IPS DF 4.7 (cell line): ENCODE measurements at regions not wholly inside any gene's neighbourhood (a gene's known extent, or its start where the extent isn't known, plus 50 kb on each side); places are given as distances from the start of the nearest gene placed in this dataset.

Source experiments
- DNase-seq: peaks from one replicate; pipeline ENCODE4 v3.0.0-alpha.2; 2013; ENCODE audit warnings: low spot score; ENCODE audit errors: extremely low read depth

DNA sequence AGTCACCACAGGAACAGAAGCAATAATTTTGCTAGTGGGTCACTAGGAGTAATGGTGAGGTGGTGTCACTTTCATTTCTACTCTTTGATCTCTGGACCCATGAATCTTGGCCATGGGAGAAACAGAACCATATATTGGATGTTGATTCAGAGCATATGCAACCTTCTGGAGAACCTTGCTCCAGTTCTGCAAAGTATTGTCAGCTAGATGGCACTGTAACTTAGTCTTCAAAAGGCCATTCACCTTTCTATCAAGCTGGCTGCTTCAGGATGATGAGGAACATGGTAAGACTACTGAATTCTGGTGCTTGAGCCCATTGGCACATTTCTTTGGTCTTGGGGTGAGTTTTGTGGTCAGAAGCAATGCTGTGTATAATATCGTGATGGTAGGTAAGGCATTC, 129.1 kb upstream of the FBN2 start:
- no peak for DNase-seq

DNA sequence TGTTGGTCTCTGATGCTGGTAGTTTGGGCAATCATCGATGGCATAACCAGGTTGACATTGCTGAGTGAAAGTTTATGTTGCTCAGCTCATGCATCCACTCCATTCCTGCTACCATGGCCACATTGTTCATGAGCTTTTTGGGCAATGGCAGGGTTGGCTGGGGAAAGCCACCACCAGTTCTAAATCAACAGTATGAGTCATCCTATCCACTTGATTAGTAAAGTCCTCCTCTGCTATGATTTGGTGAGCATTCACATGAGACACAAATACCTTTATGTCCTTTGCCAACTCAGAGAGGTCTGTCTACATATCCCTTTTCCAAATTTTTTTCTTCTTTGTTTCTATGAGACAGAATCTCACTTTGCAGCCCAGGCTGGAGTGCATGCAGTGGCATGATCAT, 129.7 kb upstream of the FBN2 start:
- no peak for DNase-seq

DNA sequence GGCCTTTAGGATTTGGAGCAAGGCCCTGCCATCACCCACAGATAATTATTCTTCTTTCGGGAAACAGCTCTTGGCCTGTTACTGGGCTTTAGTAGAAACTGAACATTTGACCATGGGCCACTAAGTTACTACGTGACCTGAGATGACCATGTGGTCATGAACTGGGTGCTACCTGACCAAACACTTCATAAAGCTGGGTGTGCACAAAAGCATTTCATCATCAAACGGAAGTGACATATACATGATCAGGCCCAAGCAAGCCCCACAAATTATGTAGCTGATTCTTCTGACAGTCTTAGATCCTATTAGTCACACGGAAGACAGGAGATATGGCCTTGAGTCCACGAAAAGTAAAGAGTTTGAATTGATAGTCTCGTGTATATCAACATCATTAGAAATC, 130.9 kb upstream of the FBN2 start:
- no peak for DNase-seq

DNA sequence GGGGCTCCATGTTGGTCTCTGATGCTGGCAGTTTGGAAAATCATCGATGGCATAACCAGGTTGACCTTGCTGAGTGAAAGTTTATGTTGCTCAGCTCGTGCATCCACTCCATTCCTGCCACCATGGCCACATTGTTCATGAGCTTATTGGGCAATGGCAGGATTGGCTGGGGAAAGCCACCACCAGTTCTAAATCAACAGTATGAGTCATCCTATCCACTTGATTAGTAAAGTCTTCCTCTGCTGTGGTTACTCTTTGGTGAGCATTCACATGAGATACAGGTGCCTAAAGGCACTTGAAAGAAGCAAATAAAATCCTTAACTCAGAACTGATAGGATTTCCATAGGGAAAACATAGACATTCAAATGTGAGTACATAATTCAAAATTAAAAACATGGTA, 131.8 kb upstream of the FBN2 start:
- no peak for DNase-seq

DNA sequence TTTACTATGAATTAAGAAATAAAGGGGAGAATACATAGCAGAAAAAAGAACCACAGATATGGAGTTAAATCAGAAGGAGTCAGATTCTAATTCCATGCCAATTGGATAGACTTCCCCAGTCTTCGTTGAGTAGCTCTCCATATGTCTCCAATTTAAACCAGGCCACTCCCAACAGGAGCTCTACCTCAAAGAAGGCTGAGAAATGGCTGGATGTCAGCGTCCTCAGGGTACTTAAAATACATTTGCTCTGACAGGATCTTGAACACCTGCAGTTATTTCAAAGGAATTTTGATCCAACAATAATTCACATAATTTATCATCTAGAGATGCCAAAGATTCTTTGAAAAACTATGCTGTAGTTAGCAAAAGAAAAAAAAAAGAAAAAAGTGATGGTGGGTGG, 133.9 kb upstream of the FBN2 start:
- DNase-seq = no peak

DNA sequence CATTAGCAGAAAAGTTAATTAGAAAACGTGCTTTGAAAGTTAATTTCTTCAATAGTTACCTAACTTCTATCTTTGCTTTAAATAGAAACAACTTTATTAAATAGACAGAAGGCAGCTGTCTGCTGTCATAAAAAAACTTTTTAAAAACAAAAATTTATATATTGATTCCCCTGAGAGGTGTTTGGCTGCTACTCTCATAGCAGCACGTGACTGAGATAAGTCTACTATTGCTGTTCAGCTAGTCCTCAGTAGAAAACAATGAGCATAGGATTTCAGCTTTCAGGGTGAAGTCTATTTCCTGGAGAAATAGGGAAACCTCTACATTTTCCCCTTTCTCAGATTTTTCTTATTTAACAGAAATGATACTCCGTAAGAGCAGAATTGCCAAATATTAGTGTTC, 135.0 kb upstream of the FBN2 start:
- no peak for DNase-seq

DNA sequence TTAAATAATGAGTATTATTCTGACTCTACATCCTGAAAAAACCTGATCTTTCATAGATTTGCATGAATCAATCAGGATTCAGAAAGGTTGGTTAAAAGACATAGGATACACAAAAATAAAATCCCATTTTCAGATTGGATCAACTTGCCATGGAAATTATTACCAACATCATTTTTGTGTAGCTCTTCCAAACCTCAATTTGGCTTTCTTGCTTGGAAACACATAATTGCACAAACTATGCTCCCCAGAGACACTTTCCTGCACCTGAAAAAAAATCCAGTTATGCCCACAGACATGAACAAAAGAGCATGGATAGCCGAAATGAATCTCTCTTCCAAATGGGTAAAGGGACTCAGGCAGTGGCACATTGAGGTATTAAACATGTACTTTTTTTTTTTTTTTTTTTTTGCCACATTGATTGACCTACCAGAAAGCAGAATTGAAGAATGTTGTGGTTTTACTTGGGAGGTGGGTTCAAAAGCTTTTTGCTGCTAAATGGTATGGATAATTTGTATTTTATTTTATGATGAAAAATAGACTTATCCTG, 135.4 kb upstream of the FBN2 start:
- no peak for DNase-seq

DNA sequence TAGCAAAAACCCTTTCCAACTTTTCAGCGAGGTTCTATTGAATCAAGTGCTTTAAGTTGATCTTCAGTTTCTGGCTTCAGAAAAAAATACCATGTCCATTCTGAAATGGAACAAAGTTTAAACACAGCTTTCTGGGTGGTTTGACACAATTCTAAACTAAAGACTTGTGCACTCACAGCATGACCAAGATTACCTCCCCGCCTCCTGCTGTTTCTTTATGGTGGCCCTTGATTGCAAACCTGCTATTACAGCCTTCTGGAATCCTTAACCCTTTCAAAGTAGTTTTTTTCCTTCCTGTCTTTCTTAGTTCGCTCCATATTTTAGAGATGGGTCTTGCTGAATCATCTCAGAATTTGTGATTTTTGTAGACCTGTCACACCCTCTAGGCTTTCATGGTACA, 135.9 kb upstream of the FBN2 start:
- no peak for DNase-seq

DNA sequence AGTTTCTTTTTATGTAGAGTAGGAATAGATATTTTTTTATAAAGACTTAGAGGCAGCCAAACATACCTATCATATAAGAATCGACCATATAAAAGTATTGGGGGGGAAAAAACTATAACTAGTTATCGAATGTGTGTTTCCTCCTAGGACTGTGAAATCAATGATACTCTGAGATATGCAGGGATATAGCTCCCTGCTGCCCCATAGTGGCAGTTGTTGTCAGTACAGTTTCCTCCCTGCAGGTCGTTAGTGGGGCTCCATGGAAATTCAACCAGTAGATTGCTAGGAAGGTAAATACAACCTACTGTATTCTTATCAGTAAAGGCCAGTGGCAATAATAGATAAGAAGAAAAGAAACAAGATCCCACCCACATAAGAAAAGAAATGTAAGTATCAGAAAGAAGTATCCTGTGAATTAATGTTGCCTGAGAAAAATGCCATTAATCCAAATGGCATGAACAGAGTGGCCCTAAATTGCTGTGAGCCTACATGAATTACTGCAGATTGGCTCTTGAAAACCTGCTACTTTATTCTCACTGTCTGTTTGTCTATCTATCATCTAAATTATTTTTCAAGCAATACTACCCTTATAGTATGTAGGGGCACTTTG, 136.9 kb upstream of the FBN2 start:
- DNase-seq = no peak

DNA sequence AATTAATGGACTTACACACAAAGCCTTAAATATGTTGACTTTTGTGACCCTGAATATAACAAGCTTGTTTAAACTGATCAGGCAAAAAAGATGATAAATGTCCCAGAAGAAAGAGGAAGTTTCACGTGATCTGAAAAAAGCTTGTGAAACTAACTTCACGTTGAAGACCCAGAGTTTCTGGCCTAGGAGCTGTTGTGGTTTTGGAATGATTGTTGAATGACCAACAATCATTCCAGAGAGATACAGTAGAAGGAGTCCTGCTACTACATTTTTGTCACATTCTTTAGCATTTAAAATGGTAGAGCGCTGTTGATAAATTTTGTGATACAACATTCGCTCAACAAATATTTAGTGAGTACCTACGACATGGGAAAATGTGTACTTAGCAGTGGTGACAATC, 143.1 kb upstream of the FBN2 start:
- DNase-seq = no peak

DNA sequence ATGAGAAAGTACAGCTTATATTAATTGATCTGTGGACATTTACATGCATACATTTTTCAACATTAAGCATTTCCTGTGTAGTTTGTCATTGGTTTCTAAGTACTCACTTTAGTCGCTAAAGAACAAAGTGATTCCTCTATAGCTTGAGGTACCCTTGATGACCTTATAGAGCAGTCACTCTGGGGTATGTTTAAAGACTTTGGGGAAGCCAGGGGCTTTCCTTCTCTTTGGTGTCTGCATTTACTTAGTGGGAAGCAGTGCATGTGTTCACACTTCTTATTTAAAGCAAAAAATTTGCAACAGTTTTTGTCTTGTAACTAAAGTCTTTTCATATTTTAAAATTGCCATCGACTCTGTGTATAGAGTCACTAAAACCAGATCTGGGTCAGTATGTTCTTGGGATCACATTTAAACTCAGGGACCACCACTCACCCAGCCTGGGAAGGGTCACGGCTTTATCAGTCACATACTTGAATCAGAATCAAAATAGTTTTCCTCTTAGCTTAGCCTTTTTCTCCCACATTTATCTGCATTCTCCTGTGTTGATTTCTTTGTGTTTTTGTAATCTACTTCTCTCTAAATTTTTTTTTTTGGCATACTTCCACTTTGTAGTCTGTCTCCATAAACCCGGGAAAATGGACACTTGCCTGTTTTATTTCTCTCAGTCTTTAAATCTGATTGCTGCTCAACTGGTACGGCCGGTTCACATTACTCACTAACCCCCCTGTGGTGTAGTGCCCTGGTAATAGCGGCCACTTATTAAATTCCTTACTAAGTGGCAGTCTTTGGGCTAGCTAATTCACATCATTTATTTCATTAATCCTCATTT, 143.9 kb upstream of the FBN2 start:
- DNase-seq = no peak

DNA sequence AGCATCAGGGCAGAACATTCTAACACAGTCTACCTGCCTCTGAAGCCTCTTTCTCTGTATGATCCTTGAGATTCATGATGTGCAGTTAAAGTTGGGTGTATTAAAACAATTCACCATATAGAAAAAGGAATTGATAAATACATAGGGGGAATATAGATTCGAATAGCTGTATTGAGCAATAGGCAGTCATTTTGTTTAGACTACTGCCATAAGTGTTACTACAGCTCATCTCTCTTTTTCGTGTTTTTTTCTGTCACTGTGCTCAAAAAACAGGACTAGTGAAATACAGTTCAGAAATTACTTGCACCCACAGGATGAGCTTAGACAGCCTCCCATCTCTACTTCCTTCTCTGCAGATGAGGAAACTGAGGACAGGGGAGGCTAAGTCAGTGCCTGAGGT, 144.6 kb upstream of the FBN2 start:
- DNase-seq = no peak

DNA sequence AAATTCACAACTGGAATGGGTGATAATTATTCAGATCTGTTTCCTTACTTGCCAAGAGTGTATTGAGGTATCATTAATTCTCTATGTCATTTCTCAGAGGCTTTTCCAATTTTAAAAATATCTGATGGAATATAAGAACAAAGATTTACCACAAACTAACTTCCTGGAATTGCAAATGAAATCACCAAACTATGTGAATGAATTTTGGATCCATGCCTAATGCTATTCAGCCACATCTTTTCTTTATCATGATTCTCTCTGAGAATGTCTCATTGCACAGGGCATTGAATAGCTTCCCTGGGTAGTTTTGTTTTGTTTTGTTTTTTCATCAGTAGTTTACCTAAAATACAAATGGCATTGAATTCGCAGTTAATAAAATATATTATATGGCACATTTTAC, 146.9 kb upstream of the FBN2 start:
- DNase-seq = no peak

DNA sequence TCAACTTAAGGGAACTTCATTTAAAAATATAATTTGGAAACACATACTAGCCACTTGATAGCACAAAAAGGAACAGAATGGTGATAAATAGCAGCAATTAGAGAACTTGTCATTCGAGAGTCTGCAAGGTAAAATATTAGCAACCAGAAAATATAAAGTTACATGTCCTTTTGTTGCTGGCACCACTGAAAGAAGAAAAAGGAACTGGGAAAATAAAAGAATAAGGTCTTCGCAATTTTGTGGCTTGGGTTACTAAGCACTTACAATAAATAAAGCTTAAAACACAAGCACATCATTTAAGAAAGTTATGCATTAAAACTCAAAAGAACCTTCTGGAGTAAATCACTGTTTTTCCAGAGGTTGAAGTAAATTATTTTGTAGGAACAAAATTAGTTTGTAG, 149.9 kb upstream of the FBN2 start:
- DNase-seq = no peak

DNA sequence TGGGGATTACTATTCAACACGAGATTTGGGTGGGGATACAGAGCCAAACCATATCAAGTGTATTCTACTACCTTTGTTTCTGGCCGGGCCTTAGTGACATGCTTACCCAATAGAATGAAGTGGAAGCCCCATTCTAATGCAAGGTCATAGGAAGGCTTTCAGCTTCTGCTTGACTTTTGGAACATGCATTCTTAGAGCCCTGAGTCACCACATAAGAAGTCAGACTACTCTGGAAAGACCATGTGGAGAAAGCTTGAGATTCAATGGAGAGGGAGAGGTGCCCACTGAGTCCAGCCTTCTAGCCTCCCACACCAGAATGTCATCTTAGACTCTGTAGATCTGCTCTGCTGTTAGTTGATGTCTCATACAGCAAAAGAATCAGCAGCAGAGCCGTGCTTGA, 155.7 kb upstream of the FBN2 start:
- no peak for DNase-seq

DNA sequence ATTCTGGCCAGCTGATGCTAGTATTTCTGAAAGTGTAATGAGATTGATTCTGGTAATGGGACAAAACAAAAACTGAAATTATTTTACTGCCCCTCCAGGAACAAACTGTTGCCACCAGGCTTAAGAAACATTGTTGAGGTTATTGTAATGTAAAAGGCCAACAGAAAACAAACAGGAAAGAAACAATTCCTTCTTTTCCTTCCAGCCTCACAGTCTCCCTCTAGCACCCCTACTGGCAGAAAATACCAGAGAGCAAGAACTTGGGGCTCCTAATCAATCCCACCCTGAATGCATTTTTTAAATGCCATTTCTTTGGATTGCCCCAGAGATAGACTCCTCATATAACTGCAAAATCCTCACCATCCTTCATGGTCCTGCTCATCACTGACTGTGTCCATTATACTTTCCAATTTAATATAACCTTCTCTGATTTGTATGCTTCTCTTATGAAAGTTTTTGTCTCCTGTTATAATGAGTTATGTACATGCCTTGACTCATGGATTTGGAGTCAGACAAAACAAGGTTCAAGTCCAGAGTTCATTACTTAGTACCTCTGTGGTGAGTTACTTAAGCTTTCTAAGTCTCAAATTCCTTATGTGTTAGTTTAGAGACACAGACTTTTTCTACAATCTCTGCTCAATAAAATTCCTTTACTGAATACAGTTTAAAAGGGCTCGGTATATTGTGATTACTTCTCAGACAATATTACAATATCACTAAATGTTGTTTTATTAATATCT, 157.9 kb upstream of the FBN2 start:
- no peak for DNase-seq

DNA sequence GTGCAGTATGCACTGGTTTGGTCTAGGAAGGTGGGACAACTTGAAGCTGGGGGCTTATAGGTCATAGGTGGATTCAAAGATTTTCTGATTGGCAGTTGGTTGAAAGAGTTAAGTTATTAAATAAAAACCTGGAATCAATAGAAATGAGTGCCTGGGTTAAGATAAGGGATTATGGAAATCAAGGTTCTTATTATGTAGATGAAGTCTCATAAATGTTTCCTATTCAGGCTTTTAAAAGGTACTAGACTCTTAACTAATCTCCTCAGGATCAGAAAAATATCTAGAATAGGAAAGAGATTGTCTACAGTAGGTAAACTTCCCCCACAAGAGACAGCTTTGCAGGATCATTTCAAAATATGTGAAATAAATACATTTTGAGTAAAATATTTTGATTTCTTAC, 163.3 kb upstream of the FBN2 start:
- DNase-seq = no peak

DNA sequence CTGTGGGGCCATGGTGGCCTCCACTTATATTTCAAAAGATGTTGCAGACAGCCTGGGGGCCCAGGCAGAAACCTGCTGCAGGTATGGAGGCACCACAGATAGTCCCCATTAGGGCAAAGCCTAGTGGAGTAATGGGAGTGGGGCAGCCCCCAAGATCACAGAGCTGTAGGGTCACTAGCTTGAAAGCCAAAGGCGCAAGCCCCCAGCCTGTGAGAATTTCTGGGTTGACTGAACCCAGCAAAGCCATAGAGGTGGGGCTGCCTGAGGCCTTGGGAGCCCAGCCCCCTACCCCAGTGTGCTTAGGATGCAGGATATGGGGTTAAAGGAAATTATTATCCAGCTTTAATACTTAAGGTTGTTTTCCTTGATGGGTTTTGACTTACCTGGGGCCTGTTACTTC, 165.3 kb upstream of the FBN2 start:
- DNase-seq = no peak

DNA sequence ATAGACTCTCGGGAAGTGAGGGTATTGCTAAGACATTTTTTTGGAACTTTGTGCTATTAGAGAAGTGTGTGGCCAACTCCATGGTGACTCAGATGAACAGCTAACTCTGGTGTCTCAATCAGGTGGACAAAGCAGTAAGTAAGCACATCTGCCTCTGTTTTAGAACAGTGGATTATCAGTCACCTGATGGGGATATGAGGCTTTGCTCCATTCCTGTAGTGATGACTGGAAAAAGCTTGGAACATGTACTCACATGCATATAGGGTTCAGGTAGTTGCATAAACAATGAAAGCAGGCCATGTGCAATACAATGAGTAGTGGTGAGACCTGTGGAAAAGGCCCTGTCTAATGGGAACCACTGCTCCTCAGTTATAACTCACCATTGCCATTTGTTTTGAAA, 168.2 kb upstream of the FBN2 start:
- no peak for DNase-seq

DNA sequence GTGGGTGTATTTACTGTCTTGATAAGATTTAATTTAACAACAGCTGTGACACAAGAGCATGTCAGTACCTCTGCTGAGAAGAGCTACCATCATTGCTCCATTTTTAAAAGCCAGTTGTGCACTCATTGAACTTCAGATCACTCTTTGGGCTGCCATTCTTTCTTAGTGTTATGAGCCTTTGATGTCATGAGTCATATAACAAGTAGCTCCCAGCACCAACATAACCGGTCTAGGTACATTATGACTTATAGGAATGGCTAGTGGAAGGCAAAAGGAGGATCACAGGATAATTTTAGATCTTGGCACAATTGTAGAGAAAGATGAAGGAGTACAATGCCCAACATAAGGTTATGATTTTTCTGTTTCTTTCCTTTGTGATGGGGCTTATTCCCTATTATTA, 170.8 kb upstream of the FBN2 start:
- DNase-seq = no peak

DNA sequence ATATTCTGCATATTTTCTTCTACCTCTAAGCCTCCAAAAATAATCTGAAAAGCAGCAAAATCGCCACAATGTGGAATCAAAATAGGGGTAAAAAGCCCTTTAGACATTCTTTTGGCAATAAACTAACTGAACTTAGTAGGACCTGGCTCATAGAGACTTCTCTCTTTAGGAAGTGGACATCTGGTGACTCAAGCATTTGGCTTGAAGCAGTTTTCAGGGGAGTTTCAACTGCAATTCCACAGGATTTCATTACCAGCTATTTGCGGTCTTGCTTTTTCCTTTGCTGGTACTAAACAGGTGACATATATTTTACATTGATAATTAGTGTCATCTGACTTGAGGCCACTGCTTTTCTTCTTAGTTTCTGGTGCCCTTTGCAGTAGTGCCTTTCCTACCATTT, 173.2 kb upstream of the FBN2 start:
- no peak for DNase-seq

DNA sequence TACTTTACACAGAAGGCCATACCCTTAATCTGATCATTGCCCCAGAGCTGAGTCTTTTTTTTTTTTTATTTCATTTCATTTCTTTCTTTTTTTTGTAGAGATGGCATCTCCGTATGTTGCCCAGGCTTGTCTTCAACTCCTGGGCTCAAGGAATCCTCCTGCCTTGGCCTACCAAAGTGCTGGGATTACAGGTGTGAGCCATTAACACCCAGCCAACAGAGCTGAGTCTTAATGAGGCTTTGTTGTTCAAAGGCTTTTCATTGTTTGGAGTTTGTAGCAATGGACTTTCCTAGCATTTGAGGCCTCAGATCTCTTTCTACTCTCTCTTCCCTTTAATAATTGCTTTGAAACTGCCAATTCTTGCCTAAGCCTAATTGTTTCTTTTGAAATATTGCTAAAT, 176.5 kb upstream of the FBN2 start:
- DNase-seq = no peak
